ENCODE measurements at regions not wholly inside any gene's neighbourhood (a gene's known extent, or its start where the extent isn't known, plus 50 kb on each side); places are given as distances from the start of the nearest gene placed in this dataset.
"Not testable (repeated sequence)": the region's sequence is repeated elsewhere in the genome, so short reads cannot be mapped to it uniquely, and the experiment has no call there.

GRCh38 chr16:21526923-21527807 is 72.2 kb upstream of the METTL9 start:
- H4K8ac ChIP-seq (ENCODE audit: low read length), result no peak overlapping the region
- no peak overlapping the region for H4K91ac ChIP-seq (ENCODE audit: low read length)
- H3K4me2 ChIP-seq (ENCODE audit: low read length, poor library complexity, severe bottlenecking), result no peak overlapping the region
- H3K27me3 ChIP-seq (ENCODE audit: control insufficient read depth in 1 of 2, insufficient read depth in 1 of 2, low read length in 2 of 2), result peaks cover 0 to 25% of the 10 kb centered on the region in 2 experiments
- H2BK5ac ChIP-seq (ENCODE audit: low read depth, low read length, poor library complexity, severe bottlenecking), result no peak overlapping the region
- H3K36me3 ChIP-seq (ENCODE audit: control insufficient read depth in 1 of 2, insufficient read depth in 2 of 2, low read depth in 1 of 2, low read length in 2 of 2), result no peaks in the 10 kb centered on the region
- DNase-seq, result no peak
- no peak overlapping the region for H3K4ac ChIP-seq (ENCODE audit: low read depth in 1 of 2, low read length in 2 of 2)
- no peak overlapping the region for H2BK120ac ChIP-seq (ENCODE audit: low read depth, low read length)
- H3K4me3 ChIP-seq (ENCODE audit: insufficient read depth in 1 of 2, low read depth in 1 of 2, low read length in 2 of 2), result no peak overlapping the region
- WGBS, result 87% methylated on average over 20 of the region's 20 CpGs
- peaks cover 3% of the 10 kb centered on the region for H3K4me1 ChIP-seq (ENCODE audit: control insufficient read depth, insufficient read depth, low read depth, low read length)
- H3K23ac ChIP-seq (ENCODE audit: low read length in 2 of 2), result no peak overlapping the region
- no peaks in the 10 kb centered on the region for H3K9me3 ChIP-seq (ENCODE audit: control insufficient read depth, low read length)
- no peak overlapping the region for H2AFZ ChIP-seq (ENCODE audit: low read depth, low read length)
- no peak overlapping the region for H2BK15ac ChIP-seq (ENCODE audit: low read depth, poor library complexity, severe bottlenecking)
- H3K27ac ChIP-seq (ENCODE audit: low read length, poor library complexity, severe bottlenecking), result no peak overlapping the region
- no peak overlapping the region for H2BK12ac ChIP-seq (ENCODE audit: low read length in 2 of 2)
- H2AK5ac ChIP-seq (ENCODE audit: low read length, severe bottlenecking), result no peak overlapping the region
- H3K14ac ChIP-seq (ENCODE audit: low read length in 2 of 2), result no peak overlapping the region
- no peak overlapping the region for H3K18ac ChIP-seq (ENCODE audit: low read depth in 1 of 2, low read length in 2 of 2)
- H3K9ac ChIP-seq (ENCODE audit: low read length), result no peak overlapping the region
- H3K79me1 ChIP-seq (replicated peaks; ENCODE audit: low read length, poor library complexity, severe bottlenecking), result no peaks in the 10 kb centered on the region

GRCh38 chr16:21529060-21529658 is 70.2 kb upstream of the METTL9 start:
- H2AFZ ChIP-seq (ENCODE audit: low read depth, low read length); H2AK5ac ChIP-seq (ENCODE audit: low read length, severe bottlenecking); H3K18ac ChIP-seq (ENCODE audit: low read depth in 1 of 2, low read length in 2 of 2); H3K23ac ChIP-seq (ENCODE audit: low read length in 2 of 2); H3K4me3 ChIP-seq (ENCODE audit: insufficient read depth in 1 of 2, low read depth in 1 of 2, low read length in 2 of 2); H2BK5ac ChIP-seq (ENCODE audit: low read depth, low read length, poor library complexity, severe bottlenecking); H2BK15ac ChIP-seq (ENCODE audit: low read depth, poor library complexity, severe bottlenecking); H2BK12ac ChIP-seq (ENCODE audit: low read length in 2 of 2); H3K14ac ChIP-seq (ENCODE audit: low read length in 2 of 2); H3K9ac ChIP-seq (ENCODE audit: low read length); H3K36me3 ChIP-seq (ENCODE audit: control insufficient read depth in 1 of 2, insufficient read depth in 2 of 2, low read depth in 1 of 2, low read length in 2 of 2); H3K27ac ChIP-seq (ENCODE audit: low read length, poor library complexity, severe bottlenecking); H3K4me1 ChIP-seq (ENCODE audit: control insufficient read depth, insufficient read depth, low read depth, low read length); H3K4ac ChIP-seq (ENCODE audit: low read depth in 1 of 2, low read length in 2 of 2); H4K8ac ChIP-seq (ENCODE audit: low read length); DNase-seq; H4K91ac ChIP-seq (ENCODE audit: low read length); H3K79me1 ChIP-seq (replicated peaks; ENCODE audit: low read length, poor library complexity, severe bottlenecking); H3K9me3 ChIP-seq (ENCODE audit: control insufficient read depth, low read length); H2BK120ac ChIP-seq (ENCODE audit: low read depth, low read length); H3K4me2 ChIP-seq (ENCODE audit: low read length, poor library complexity, severe bottlenecking): not testable (repeated sequence)
- peaks cover 0 to 16% of the 10 kb centered on the region in 2 experiments for H3K27me3 ChIP-seq (ENCODE audit: control insufficient read depth in 1 of 2, insufficient read depth in 1 of 2, low read length in 2 of 2)
- WGBS, result 77% methylated on average over 6 of the region's 14 CpGs

GRCh38 chr16:21530729-21531383 is 68.5 kb upstream of the METTL9 start:
- H3K4me1 ChIP-seq (ENCODE audit: control insufficient read depth, insufficient read depth, low read depth, low read length); H4K91ac ChIP-seq (ENCODE audit: low read length); H3K23ac ChIP-seq (ENCODE audit: low read length in 2 of 2); H2BK120ac ChIP-seq (ENCODE audit: low read depth, low read length); H3K27ac ChIP-seq (ENCODE audit: low read length, poor library complexity, severe bottlenecking); H3K79me1 ChIP-seq (replicated peaks; ENCODE audit: low read length, poor library complexity, severe bottlenecking); H3K9ac ChIP-seq (ENCODE audit: low read length); H3K9me3 ChIP-seq (ENCODE audit: control insufficient read depth, low read length); DNase-seq; H2BK12ac ChIP-seq (ENCODE audit: low read length in 2 of 2); H3K4me3 ChIP-seq (ENCODE audit: insufficient read depth in 1 of 2, low read depth in 1 of 2, low read length in 2 of 2); H3K4ac ChIP-seq (ENCODE audit: low read depth in 1 of 2, low read length in 2 of 2); H3K14ac ChIP-seq (ENCODE audit: low read length in 2 of 2); H2AFZ ChIP-seq (ENCODE audit: low read depth, low read length); H3K4me2 ChIP-seq (ENCODE audit: low read length, poor library complexity, severe bottlenecking); H2BK5ac ChIP-seq (ENCODE audit: low read depth, low read length, poor library complexity, severe bottlenecking); H3K36me3 ChIP-seq (ENCODE audit: control insufficient read depth in 1 of 2, insufficient read depth in 2 of 2, low read depth in 1 of 2, low read length in 2 of 2); H2AK5ac ChIP-seq (ENCODE audit: low read length, severe bottlenecking); H2BK15ac ChIP-seq (ENCODE audit: low read depth, poor library complexity, severe bottlenecking); H3K18ac ChIP-seq (ENCODE audit: low read depth in 1 of 2, low read length in 2 of 2); H4K8ac ChIP-seq (ENCODE audit: low read length): not testable (repeated sequence)
- 68% methylated on average over 6 of the region's 8 CpGs for WGBS
- H3K27me3 ChIP-seq (ENCODE audit: control insufficient read depth in 1 of 2, insufficient read depth in 1 of 2, low read length in 2 of 2), result peaks cover 0 to 13% of the 10 kb centered on the region in 2 experiments

GRCh38 chr16:21532996-21533395 is 66.4 kb upstream of the METTL9 start:
- H3K27ac ChIP-seq (ENCODE audit: low read length, poor library complexity, severe bottlenecking); H2BK12ac ChIP-seq (ENCODE audit: low read length in 2 of 2); H4K8ac ChIP-seq (ENCODE audit: low read length); H3K18ac ChIP-seq (ENCODE audit: low read depth in 1 of 2, low read length in 2 of 2); H4K91ac ChIP-seq (ENCODE audit: low read length); H3K23ac ChIP-seq (ENCODE audit: low read length in 2 of 2); H3K4ac ChIP-seq (ENCODE audit: low read depth in 1 of 2, low read length in 2 of 2); DNase-seq; H2BK5ac ChIP-seq (ENCODE audit: low read depth, low read length, poor library complexity, severe bottlenecking); H3K4me2 ChIP-seq (ENCODE audit: low read length, poor library complexity, severe bottlenecking); H3K27me3 ChIP-seq (ENCODE audit: control insufficient read depth in 1 of 2, insufficient read depth in 1 of 2, low read length in 2 of 2); H2AK5ac ChIP-seq (ENCODE audit: low read length, severe bottlenecking); H3K4me1 ChIP-seq (ENCODE audit: control insufficient read depth, insufficient read depth, low read depth, low read length); H3K9me3 ChIP-seq (ENCODE audit: control insufficient read depth, low read length); H3K79me1 ChIP-seq (replicated peaks; ENCODE audit: low read length, poor library complexity, severe bottlenecking); H2BK15ac ChIP-seq (ENCODE audit: low read depth, poor library complexity, severe bottlenecking); H2AFZ ChIP-seq (ENCODE audit: low read depth, low read length); H3K4me3 ChIP-seq (ENCODE audit: insufficient read depth in 1 of 2, low read depth in 1 of 2, low read length in 2 of 2); H3K14ac ChIP-seq (ENCODE audit: low read length in 2 of 2); H3K36me3 ChIP-seq (ENCODE audit: control insufficient read depth in 1 of 2, insufficient read depth in 2 of 2, low read depth in 1 of 2, low read length in 2 of 2); H2BK120ac ChIP-seq (ENCODE audit: low read depth, low read length); H3K9ac ChIP-seq (ENCODE audit: low read length): not testable (repeated sequence)
- WGBS, result 94% methylated on average over 4 of the region's 7 CpGs
